ENCODE measurements at regions not wholly inside any gene's neighbourhood (a gene's known extent, or its start where the extent isn't known, plus 50 kb on each side); places are given as distances from the start of the nearest gene placed in this dataset.

- TF ChIP-seq POLR2A (IDR thresholded peaks at IDR 0.05) (no peak), CTCF (IDR thresholded peaks at IDR 0.05) (no peak), POLR2AphosphoS5 (IDR thresholded peaks at IDR 0.05) (no peak)
Measured at GRCh38 chr1:164086832-164087231, 472.2 kb upstream of the PBX1 start.
